ENCODE measurements at regions not wholly inside any gene's neighbourhood (a gene's known extent, or its start where the extent isn't known, plus 50 kb on each side); places are given as distances from the start of the nearest gene placed in this dataset.

GRCh38 chr7:7110706-7111105 is 71.6 kb upstream of the C1GALT1 start:
- no peak for TF ChIP-seq CTCF (conservative IDR thresholded peaks at IDR 0.05)

More at GRCh38 chr7:7110706-7111105, 71.6 kb upstream of the C1GALT1 start:
- Histone ChIP-seq H3K27ac (ENCODE audit: insufficient read length, low read depth, low read length) (no peak overlapping the region), H3K23ac (ENCODE audit: insufficient read length, low read depth, low read length) (no peak overlapping the region), H4K8ac (replicated peaks; ENCODE audit: insufficient read length, low read depth, low read length) (no peak overlapping the region), H3K9me3 (ENCODE audit: control insufficient read depth, low read depth, low read length) (peaks cover 5% of the 10 kb centered on the region), H2BK12ac (ENCODE audit: insufficient read length, low read depth, low read length) (no peak overlapping the region), H2BK15ac (ENCODE audit: low read depth, low read length) (no peak overlapping the region), H2BK20ac (ENCODE audit: low read depth, low read length, poor library complexity, severe bottlenecking) (no peak overlapping the region), H3K18ac (ENCODE audit: insufficient read length, low read depth, low read length) (no peak overlapping the region), H3K4me1 (ENCODE audit: insufficient read depth, low read length) (no peaks in the 10 kb centered on the region; the same call in 1 of the 2 replicates), H4K5ac (ENCODE audit: insufficient read length, low read depth, low read length) (no peak overlapping the region), H3K79me2 (ENCODE audit: insufficient read depth, low read length) (no peaks in the 10 kb centered on the region), H3K56ac (ENCODE audit: insufficient read length, low read depth, low read length) (no peak overlapping the region), H4K20me1 (ENCODE audit: control insufficient read depth, insufficient read depth, insufficient read length) (no peaks in the 10 kb centered on the region), H2BK120ac (ENCODE audit: low read depth, low read length, poor library complexity, severe bottlenecking) (no peak overlapping the region), H3K4ac (ENCODE audit: low read depth, low read length) (no peak overlapping the region), H3T11ph (ENCODE audit: low read length) (no peak overlapping the region), H3K23me2 (ENCODE audit: insufficient read length, low read depth, low read length, poor library complexity, severe bottlenecking) (no peaks in the 10 kb centered on the region), H2BK5ac (ENCODE audit: insufficient read length, low read length) (no peak overlapping the region), H3K9ac (ENCODE audit: extremely low read depth, insufficient read length, low read length) (no peak overlapping the region), H3K27me3 (ENCODE audit: insufficient read depth, low read length) (no peaks in the 10 kb centered on the region), H3K4me2 (ENCODE audit: insufficient read depth, insufficient read length, low read length) (no peak overlapping the region), H2AFZ (ENCODE audit: low read length) (no peak overlapping the region), H2AK5ac (ENCODE audit: insufficient read length, low read length) (no peak overlapping the region), H4K91ac (ENCODE audit: insufficient read length, low read depth, low read length) (no peak overlapping the region), H3K79me1 (ENCODE audit: insufficient read depth, low read depth, low read length, poor library complexity, severe bottlenecking) (no peaks in the 10 kb centered on the region), H3K14ac (ENCODE audit: insufficient read depth, low read length) (no peak overlapping the region)
- H3K36me3 Mint-ChIP-seq (ENCODE audit: insufficient read depth in 1 of 3, low read depth in 3 of 3) = peaks cover 11 to 26% (median 15%) of the 10 kb centered on the region in 3 experiments
- H3K9me3 Mint-ChIP-seq = peaks cover 16 to 24% of the 10 kb centered on the region in 2 experiments
- no peak overlapping the region; a peak in 1 of 5 replicates for H3K4me3 Mint-ChIP-seq
- H3K4me1 Mint-ChIP-seq = peaks cover 10 to 12% of the 10 kb centered on the region in 2 experiments
- no peak overlapping the region for H3K27ac Mint-ChIP-seq
- no peaks in the 10 kb centered on the region for H3K27me3 Mint-ChIP-seq (ENCODE audit: low read depth)
- no peak for DNase-seq
